HFFc6 (cell line): ENCODE measurements at regions not wholly inside any gene's neighbourhood (a gene's known extent, or its start where the extent isn't known, plus 50 kb on each side); places are given as distances from the start of the nearest gene placed in this dataset.
A peak's percentile ranks its signal among the peaks of the same experiment; 100 is the strongest.

Experiments used
- DNase-seq: peaks from one replicate; pipeline ENCODE4 v3.0.0-alpha.2; 2018
- H3K27ac Mint-ChIP-seq: 2 replicates; pipeline ENCODE4 v1.8.0; 2020; ENCODE audit warnings: mild to moderate bottlenecking, mixed read lengths
- H3K27me3 Mint-ChIP-seq: 2 replicates; pipeline ENCODE4 v1.8.0; 2021; ENCODE audit warnings: mild to moderate bottlenecking, moderate library complexity, mixed read lengths; ENCODE audit not compliant: insufficient read depth
- H3K36me3 Mint-ChIP-seq: 2 replicates; pipeline ENCODE4 v1.8.0; 2021; ENCODE audit warnings: low read depth, mixed read lengths
- H3K4me1 Mint-ChIP-seq: 2 replicates; pipeline ENCODE4 v1.8.0; 2020; ENCODE audit warnings: low read depth, mixed read lengths
- H3K4me3 Mint-ChIP-seq: 2 replicates; pipeline ENCODE4 v1.8.0; 2020; ENCODE audit warnings: mild to moderate bottlenecking, moderate library complexity, mixed read lengths
- H3K9me3 Mint-ChIP-seq: 2 replicates; pipeline ENCODE4 v1.8.0; 2020; ENCODE audit warnings: mild to moderate bottlenecking, mixed read lengths
- CTCF ChIP-seq: fragments of 200-600 bp; sonication (generic); IDR thresholded peaks from 2 replicates; pipeline ENCODE4 v1.5.0; 2021; ENCODE audit warnings: antibody characterized with exemption, mild to moderate bottlenecking

DNA sequence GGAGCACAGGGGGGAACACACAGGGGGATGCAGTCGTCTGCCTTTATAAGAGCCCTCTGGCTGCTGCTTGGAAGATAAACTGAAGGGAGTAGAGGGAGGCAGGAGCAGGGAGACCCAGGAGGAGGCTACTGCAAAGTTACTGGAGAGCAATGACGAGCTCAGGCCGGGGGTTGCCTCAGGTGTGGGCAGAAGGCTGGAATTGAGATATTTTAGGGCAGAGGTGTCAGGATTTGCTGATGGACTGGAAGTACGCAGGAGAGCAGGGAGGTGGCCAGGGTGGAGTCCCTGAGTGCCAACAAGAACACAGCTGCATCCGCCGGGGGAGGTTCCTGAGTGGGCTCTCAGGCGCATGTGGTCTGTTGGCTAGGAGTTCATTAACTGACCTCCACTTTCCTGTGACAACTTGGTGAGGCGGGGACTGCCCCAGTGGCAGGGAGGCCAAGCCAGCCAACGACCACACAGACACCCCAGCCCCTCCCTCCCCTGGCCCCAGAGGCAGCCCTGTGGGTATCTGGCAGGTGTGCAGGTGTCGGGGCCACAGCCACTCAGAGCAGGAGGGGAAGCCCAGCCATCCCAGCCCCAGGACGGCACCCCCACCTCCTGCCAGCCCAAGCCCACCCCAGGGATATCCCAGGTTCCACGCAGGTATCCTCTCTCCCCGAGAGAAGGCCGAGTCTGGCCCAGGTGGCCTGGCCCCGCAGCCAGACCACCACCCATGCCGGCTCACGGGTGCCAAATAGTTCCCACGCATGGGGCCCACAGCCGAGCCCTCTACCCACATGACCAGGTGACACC lies 85.4 kb downstream of the NCOR2 start:
- peaks cover 6% of the 10 kb centered on the region for H3K27me3 Mint-ChIP-seq
- H3K36me3 Mint-ChIP-seq = peaks cover 30% of the 10 kb centered on the region
- H3K27ac Mint-ChIP-seq = peak overlapping the region; percentile 37

DNA sequence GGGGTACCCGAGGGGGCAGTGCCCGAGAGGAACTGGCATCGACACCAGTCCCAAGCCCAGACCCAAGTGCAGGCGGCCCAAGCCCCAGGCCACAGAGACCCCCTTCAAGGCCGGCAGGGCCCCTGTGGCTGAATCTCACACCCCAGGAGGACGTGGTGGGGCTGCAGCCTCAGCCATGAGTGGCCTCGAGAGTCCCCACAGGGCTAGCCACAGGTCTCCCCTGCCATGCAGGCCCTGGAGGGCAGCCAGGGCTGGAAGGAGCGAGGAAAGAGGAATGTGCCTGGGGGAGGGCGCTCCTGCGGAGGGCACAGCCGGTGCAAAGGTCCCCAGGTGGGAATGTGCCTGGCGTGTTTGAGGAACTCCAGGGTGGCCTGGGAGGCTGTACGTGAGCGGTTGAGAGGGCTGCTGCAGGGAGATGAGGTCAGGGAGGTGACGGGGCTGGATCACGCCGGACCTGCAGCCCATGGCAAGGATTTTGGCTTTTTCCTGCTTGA lies 86.1 kb downstream of the NCOR2 start:
- peak overlapping the region; percentile 37; the same call in 1 of the 2 replicates for H3K27ac Mint-ChIP-seq
- H3K4me3 Mint-ChIP-seq = no peak overlapping the region
- DNase-seq = no peak
- H3K27me3 Mint-ChIP-seq = peaks cover 6% of the 10 kb centered on the region
- TF ChIP-seq CTCF = no peak
- H3K36me3 Mint-ChIP-seq = peaks cover 33% of the 10 kb centered on the region
- H3K9me3 Mint-ChIP-seq = no peaks in the 10 kb centered on the region
- H3K4me1 Mint-ChIP-seq = peaks cover 31% of the 10 kb centered on the region

More for the DNA sequence above, 85.4 kb downstream of the NCOR2 start:
- H3K4me1 Mint-ChIP-seq = peaks cover 31% of the 10 kb centered on the region
- no peak overlapping the region for H3K4me3 Mint-ChIP-seq
- no peak for TF ChIP-seq CTCF
- DNase-seq = no peak
- no peaks in the 10 kb centered on the region for H3K9me3 Mint-ChIP-seq

GRCh38 chr12:124480469-124481256 lies 86.7 kb downstream of the NCOR2 start:
- Mint-ChIP-seq H3K4me1 (peaks cover 31% of the 10 kb centered on the region), H3K36me3 (peaks cover 33% of the 10 kb centered on the region), H3K4me3 (peak overlapping the region; percentile 60), H3K27ac (peak overlapping the region; percentile 45), H3K9me3 (no peaks in the 10 kb centered on the region), H3K27me3 (peaks cover 6% of the 10 kb centered on the region)
- DNase-seq = peak; percentile 86
- no peak for TF ChIP-seq CTCF

DNA sequence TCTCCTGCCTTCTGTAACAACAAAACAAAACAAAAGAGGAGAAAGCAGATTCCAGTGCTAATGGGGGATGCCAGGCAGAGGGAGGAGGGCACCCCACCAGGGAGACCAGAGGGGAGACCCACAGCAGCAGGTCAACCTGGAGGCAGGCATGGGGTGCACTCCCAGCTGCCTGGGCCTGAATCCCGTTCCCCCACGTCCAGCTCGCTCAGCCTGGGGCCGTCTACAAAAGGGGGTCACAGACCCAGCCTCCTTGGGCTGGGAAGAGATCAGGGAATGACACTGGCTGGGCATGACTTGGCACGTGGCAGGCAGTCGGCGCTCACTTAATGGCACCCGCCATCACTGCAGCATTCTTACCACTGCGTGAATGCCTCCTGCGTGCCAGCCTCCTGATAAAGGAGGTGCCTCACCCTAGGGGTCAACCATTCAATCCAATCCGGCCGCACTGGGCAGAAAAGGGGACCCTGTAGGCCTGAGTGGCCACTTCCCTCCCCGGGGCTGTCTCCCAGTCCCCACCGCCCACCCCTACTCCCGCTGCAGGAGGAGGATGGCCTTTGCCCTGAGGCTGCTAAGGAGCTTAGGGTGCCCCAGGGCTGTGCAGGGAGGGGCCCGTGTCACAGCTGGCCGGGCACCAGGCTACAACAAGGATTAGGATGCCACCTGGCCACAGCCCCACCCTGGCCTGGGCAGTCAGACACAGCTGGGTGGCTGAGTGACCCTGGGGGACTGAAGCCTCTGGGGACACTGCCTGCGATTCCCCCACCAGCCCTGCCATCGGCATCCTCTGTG lies 87.5 kb downstream of the NCOR2 start:
- Mint-ChIP-seq H3K27me3 (peaks cover 6% of the 10 kb centered on the region), H3K4me1 (peaks cover 31% of the 10 kb centered on the region), H3K36me3 (peaks cover 36% of the 10 kb centered on the region), H3K27ac (peak overlapping the region; percentile 45), H3K4me3 (peak overlapping the region; percentile 60), H3K9me3 (no peaks in the 10 kb centered on the region)
- no peak for DNase-seq
- no peak for TF ChIP-seq CTCF

DNA sequence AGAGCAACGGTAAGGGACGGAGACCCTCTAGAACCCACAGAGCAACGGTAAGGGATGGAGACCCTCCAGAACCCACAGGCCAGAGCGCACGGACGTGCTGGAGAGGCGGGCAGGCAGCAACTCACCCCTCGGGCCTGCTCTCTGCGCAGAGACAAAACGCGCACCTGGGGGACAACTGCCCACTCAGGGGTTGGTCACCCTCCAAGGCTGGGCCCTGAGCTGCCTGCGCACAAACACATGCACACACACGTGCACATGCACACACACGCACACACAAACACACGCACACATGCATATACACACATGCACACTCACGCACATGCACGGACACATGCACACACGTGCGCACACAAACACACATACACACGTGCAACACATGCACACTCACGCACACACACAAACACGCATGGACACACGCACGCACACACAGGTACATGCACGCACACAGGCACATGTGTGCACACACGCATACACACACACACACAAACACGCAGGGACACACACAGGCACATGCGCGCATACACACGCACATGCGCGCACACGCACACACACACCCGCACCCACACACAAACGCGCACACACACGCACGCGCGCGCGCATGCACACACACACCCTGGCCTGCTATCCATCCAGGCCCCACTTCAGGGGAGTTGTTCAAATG lies 88.3 kb downstream of the NCOR2 start:
- Mint-ChIP-seq H3K36me3 (peaks cover 42% of the 10 kb centered on the region), H3K4me1 (peaks cover 31% of the 10 kb centered on the region), H3K27me3 (peaks cover 6% of the 10 kb centered on the region; the same call in 1 of the 2 replicates), H3K27ac (no peak overlapping the region), H3K9me3 (no peaks in the 10 kb centered on the region), H3K4me3 (no peak overlapping the region)
- no peak for DNase-seq
- no peak for TF ChIP-seq CTCF
